ENCODE measurements at regions not wholly inside any gene's neighbourhood (a gene's known extent, or its start where the extent isn't known, plus 50 kb on each side); places are given as distances from the start of the nearest gene placed in this dataset.

GRCh38 chr17:70251706-70252105, 82.4 kb downstream of the KCNJ2 start:
- Mint-ChIP-seq H3K4me1 (0 out of 3 replicates have a peak, but pooled peaks cover 2% of the 10 kb centered on the region), H3K27me3 (ENCODE audit: insufficient read depth, low read depth, poor library complexity) (no peaks in the 10 kb centered on the region), H3K27ac (no peak overlapping the region), H3K4me3 (no peak overlapping the region), H3K36me3 (ENCODE audit: low read depth) (no peaks in the 10 kb centered on the region), H3K9me3 (peaks cover 3% of the 10 kb centered on the region; the same call in 1 of the 3 replicates)
- Histone ChIP-seq H3K79me2 (replicated peaks; ENCODE audit: insufficient read depth) (no peaks in the 10 kb centered on the region), H3K27ac (ENCODE audit: low read depth) (no peak overlapping the region), H3K36me3 (ENCODE audit: insufficient read depth) (no peaks in the 10 kb centered on the region), H3K4me1 (ENCODE audit: insufficient read depth) (no peaks in the 10 kb centered on the region), H3K4me2 (no peak overlapping the region), H3K4me3 (no peak overlapping the region), H4K20me1 (replicated peaks; ENCODE audit: insufficient read depth) (no peaks in the 10 kb centered on the region), H2AFZ (no peak overlapping the region), H3K9me2 (ENCODE audit: insufficient read depth) (no peaks in the 10 kb centered on the region), H3K27me3 (ENCODE audit: insufficient read depth) (no peaks in the 10 kb centered on the region), H3F3A (replicated peaks; ENCODE audit: low read depth) (no peaks in the 10 kb centered on the region)
- DNase-seq (ENCODE audit: low spot score) (no peak), ATAC-seq (no peak)
- TF ChIP-seq EZH2 (IDR thresholded peaks at IDR 0.05; ENCODE audit: low read depth, unreplicated experiment) (no peak), POLR2AphosphoS5 (IDR thresholded peaks at IDR 0.05; ENCODE audit: low read depth) (no peak), STAT1 (IDR thresholded peaks at IDR 0.05; ENCODE audit: unreplicated experiment) (no peak), ZNF331 (CRISPR knock-in tag; IDR thresholded peaks at IDR 0.05; ENCODE audit: low read depth) (no peak), CTCF (conservative IDR thresholded peaks at IDR 0.05; ENCODE audit: low read depth in 2 of 2) (no peak), ZNF114 (CRISPR knock-in tag; IDR thresholded peaks at IDR 0.05) (no peak), CREB1 (CRISPR knock-in tag; IDR thresholded peaks at IDR 0.05; ENCODE audit: low read depth) (no peak), JUNB (IDR thresholded peaks at IDR 0.05; ENCODE audit: unreplicated experiment) (no peak), EZH2phosphoT487 (IDR thresholded peaks at IDR 0.05; ENCODE audit: unreplicated experiment) (no peak)
- TF ChIP-seq, protein P1, sequence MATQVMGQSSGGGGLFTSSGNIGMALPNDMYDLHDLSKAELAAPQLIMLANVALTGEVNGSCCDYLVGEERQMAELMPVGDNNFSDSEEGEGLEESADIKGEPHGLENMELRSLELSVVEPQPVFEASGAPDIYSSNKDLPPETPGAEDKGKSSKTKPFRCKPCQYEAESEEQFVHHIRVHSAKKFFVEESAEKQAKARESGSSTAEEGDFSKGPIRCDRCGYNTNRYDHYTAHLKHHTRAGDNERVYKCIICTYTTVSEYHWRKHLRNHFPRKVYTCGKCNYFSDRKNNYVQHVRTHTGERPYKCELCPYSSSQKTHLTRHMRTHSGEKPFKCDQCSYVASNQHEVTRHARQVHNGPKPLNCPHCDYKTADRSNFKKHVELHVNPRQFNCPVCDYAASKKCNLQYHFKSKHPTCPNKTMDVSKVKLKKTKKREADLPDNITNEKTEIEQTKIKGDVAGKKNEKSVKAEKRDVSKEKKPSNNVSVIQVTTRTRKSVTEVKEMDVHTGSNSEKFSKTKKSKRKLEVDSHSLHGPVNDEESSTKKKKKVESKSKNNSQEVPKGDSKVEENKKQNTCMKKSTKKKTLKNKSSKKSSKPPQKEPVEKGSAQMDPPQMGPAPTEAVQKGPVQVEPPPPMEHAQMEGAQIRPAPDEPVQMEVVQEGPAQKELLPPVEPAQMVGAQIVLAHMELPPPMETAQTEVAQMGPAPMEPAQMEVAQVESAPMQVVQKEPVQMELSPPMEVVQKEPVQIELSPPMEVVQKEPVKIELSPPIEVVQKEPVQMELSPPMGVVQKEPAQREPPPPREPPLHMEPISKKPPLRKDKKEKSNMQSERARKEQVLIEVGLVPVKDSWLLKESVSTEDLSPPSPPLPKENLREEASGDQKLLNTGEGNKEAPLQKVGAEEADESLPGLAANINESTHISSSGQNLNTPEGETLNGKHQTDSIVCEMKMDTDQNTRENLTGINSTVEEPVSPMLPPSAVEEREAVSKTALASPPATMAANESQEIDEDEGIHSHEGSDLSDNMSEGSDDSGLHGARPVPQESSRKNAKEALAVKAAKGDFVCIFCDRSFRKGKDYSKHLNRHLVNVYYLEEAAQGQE (IDR thresholded peaks at IDR 0.05; ENCODE audit: unreplicated experiment): no peak
- TF ChIP-seq, protein P2, sequence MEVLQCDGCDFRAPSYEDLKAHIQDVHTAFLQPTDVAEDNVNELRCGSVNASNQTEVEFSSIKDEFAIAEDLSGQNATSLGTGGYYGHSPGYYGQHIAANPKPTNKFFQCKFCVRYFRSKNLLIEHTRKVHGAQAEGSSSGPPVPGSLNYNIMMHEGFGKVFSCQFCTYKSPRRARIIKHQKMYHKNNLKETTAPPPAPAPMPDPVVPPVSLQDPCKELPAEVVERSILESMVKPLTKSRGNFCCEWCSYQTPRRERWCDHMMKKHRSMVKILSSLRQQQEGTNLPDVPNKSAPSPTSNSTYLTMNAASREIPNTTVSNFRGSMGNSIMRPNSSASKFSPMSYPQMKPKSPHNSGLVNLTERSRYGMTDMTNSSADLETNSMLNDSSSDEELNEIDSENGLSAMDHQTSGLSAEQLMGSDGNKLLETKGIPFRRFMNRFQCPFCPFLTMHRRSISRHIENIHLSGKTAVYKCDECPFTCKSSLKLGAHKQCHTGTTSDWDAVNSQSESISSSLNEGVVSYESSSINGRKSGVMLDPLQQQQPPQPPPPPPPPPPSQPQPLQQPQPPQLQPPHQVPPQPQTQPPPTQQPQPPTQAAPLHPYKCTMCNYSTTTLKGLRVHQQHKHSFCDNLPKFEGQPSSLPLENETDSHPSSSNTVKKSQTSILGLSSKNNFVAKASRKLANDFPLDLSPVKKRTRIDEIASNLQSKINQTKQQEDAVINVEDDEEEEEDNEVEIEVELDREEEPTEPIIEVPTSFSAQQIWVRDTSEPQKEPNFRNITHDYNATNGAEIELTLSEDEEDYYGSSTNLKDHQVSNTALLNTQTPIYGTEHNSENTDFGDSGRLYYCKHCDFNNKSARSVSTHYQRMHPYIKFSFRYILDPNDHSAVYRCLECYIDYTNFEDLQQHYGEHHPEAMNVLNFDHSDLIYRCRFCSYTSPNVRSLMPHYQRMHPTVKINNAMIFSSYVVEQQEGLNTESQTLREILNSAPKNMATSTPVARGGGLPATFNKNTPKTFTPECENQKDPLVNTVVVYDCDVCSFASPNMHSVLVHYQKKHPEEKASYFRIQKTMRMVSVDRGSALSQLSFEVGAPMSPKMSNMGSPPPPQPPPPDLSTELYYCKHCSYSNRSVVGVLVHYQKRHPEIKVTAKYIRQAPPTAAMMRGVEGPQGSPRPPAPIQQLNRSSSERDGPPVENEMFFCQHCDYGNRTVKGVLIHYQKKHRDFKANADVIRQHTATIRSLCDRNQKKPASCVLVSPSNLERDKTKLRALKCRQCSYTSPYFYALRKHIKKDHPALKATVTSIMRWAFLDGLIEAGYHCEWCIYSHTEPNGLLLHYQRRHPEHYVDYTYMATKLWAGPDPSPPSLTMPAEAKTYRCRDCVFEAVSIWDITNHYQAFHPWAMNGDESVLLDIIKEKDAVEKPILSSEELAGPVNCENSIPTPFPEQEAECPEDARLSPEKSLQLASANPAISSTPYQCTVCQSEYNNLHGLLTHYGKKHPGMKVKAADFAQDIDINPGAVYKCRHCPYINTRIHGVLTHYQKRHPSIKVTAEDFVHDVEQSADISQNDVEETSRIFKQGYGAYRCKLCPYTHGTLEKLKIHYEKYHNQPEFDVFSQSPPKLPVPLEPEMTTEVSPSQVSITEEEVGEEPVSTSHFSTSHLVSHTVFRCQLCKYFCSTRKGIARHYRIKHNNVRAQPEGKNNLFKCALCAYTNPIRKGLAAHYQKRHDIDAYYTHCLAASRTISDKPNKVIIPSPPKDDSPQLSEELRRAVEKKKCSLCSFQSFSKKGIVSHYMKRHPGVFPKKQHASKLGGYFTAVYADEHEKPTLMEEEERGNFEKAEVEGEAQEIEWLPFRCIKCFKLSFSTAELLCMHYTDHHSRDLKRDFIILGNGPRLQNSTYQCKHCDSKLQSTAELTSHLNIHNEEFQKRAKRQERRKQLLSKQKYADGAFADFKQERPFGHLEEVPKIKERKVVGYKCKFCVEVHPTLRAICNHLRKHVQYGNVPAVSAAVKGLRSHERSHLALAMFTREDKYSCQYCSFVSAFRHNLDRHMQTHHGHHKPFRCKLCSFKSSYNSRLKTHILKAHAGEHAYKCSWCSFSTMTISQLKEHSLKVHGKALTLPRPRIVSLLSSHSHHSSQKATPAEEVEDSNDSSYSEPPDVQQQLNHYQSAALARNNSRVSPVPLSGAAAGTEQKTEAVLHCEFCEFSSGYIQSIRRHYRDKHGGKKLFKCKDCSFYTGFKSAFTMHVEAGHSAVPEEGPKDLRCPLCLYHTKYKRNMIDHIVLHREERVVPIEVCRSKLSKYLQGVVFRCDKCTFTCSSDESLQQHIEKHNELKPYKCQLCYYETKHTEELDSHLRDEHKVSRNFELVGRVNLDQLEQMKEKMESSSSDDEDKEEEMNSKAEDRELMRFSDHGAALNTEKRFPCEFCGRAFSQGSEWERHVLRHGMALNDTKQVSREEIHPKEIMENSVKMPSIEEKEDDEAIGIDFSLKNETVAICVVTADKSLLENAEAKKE (CRISPR knock-in tag; IDR thresholded peaks at IDR 0.05): no peak
- TF ChIP-seq, protein P3, sequence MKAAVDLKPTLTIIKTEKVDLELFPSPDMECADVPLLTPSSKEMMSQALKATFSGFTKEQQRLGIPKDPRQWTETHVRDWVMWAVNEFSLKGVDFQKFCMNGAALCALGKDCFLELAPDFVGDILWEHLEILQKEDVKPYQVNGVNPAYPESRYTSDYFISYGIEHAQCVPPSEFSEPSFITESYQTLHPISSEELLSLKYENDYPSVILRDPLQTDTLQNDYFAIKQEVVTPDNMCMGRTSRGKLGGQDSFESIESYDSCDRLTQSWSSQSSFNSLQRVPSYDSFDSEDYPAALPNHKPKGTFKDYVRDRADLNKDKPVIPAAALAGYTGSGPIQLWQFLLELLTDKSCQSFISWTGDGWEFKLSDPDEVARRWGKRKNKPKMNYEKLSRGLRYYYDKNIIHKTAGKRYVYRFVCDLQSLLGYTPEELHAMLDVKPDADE (IDR thresholded peaks at IDR 0.05): no peak

All from GM23338 (cell line).